ENCODE measurements at regions not wholly inside any gene's neighbourhood (a gene's known extent, or its start where the extent isn't known, plus 50 kb on each side); places are given as distances from the start of the nearest gene placed in this dataset.
"Not testable (repeated sequence)": the region's sequence is repeated elsewhere in the genome, so short reads cannot be mapped to it uniquely, and the experiment has no call there.

DNA sequence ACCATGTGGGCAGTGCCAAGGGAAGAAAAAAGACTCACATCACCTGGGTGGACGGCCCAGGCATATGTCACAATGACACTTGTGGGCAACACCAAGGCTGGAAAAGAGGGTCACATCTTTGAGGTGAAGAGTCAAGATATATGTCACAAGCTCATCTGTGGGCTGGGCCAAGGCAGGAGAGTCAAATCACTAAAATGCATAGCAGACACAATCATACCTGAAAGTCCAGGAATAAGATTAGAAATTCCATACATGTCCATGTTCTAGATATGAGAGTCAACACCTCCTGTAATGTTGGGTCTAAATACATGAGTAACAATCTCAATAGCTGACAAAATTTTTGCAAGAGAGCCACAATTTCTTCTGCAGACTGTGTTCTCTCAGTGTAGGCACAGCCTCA is 145.0 kb downstream of the ZNF675 start:
- ChIA-PET CTCF (no interaction called here), POLR2A (ENCODE audit: unreplicated experiment) (no interaction called here)
- no peak for TF ChIP-seq EZH2phosphoT487 (IDR thresholded peaks at IDR 0.05; ENCODE audit: borderline replicate concordance, low read length)
- no peak for TF ChIP-seq EZH2 (IDR thresholded peaks at IDR 0.05; ENCODE audit: low read length, unreplicated experiment)
- TF ChIP-seq, protein P1, sequence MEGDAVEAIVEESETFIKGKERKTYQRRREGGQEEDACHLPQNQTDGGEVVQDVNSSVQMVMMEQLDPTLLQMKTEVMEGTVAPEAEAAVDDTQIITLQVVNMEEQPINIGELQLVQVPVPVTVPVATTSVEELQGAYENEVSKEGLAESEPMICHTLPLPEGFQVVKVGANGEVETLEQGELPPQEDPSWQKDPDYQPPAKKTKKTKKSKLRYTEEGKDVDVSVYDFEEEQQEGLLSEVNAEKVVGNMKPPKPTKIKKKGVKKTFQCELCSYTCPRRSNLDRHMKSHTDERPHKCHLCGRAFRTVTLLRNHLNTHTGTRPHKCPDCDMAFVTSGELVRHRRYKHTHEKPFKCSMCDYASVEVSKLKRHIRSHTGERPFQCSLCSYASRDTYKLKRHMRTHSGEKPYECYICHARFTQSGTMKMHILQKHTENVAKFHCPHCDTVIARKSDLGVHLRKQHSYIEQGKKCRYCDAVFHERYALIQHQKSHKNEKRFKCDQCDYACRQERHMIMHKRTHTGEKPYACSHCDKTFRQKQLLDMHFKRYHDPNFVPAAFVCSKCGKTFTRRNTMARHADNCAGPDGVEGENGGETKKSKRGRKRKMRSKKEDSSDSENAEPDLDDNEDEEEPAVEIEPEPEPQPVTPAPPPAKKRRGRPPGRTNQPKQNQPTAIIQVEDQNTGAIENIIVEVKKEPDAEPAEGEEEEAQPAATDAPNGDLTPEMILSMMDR (conservative IDR thresholded peaks at IDR 0.05; ENCODE audit: low read depth, low read length): no peak
- Histone ChIP-seq H3K4me3 (ENCODE audit: low read length) (no peak overlapping the region), H3K9me3 (ENCODE audit: low read length) (peaks cover 22% of the 10 kb centered on the region), H3K36me3 (ENCODE audit: low read depth, low read length) (peaks cover 12% of the 10 kb centered on the region; the same call in 1 of the 2 replicates), H3F3A (ENCODE audit: low read length, unreplicated experiment) (no peaks in the 10 kb centered on the region), H3K4me1 (ENCODE audit: insufficient read depth, low read length) (peaks cover 6% of the 10 kb centered on the region), H4K20me1 (ENCODE audit: low read length) (no peaks in the 10 kb centered on the region), H3K9ac (ENCODE audit: low read length) (no peak overlapping the region), H3K9me2 (replicated peaks; ENCODE audit: low read length) (no peaks in the 10 kb centered on the region), H3K79me2 (ENCODE audit: low read length) (no peaks in the 10 kb centered on the region), H3K4me2 (ENCODE audit: low read length) (no peak overlapping the region), H3K27me3 (ENCODE audit: low read length) (no peaks in the 10 kb centered on the region), H3K27ac (ENCODE audit: low read length) (no peak overlapping the region), H2AFZ (ENCODE audit: low read length) (no peak overlapping the region)
- no TSS peak for BruUV-seq (replicated peaks)
- no peak for DNase-seq
- ATAC-seq: no peak
- intact Hi-C loops (cut with micrococcal nuclease): no loop called here

GRCh38 chr19:23540180-23540579 is 144.9 kb upstream of the ZNF91 start:
- not testable (repeated sequence) for DNase-seq; H3K4me1 ChIP-seq (ENCODE audit: insufficient read depth, low read length)

GRCh38 chr19:23539499-23539898 is 144.2 kb upstream of the ZNF91 start:
- H3K9ac ChIP-seq (ENCODE audit: low read length): no peak overlapping the region
- peaks cover 11% of the 10 kb centered on the region for H3K9me3 ChIP-seq (ENCODE audit: low read length)
- TF ChIP-seq, protein P1 (conservative IDR thresholded peaks at IDR 0.05; ENCODE audit: low read depth, low read length): no peak
- TF ChIP-seq EZH2 (IDR thresholded peaks at IDR 0.05; ENCODE audit: low read length, unreplicated experiment): no peak
- no peak for TF ChIP-seq EZH2phosphoT487 (IDR thresholded peaks at IDR 0.05; ENCODE audit: borderline replicate concordance, low read length)
- DNase-seq (no peak), ATAC-seq (no peak)
- no peaks in the 10 kb centered on the region for H3F3A ChIP-seq (ENCODE audit: low read length, unreplicated experiment)
- intact Hi-C loops (cut with micrococcal nuclease): no loop called here
- POLR2A ChIA-PET (ENCODE audit: unreplicated experiment): no interaction called here
- H3K36me3 ChIP-seq (ENCODE audit: low read depth, low read length): peaks cover 5% of the 10 kb centered on the region; the same call in 1 of the 2 replicates
- H3K4me3 ChIP-seq (ENCODE audit: low read length): no peak overlapping the region
- no peaks in the 10 kb centered on the region for H4K20me1 ChIP-seq (ENCODE audit: low read length)
- H3K27ac ChIP-seq (ENCODE audit: low read length): no peak overlapping the region
- CTCF ChIA-PET: no interaction called here
- H3K4me2 ChIP-seq (ENCODE audit: low read length): no peak overlapping the region
- no peak overlapping the region for H2AFZ ChIP-seq (ENCODE audit: low read length)
- no peaks in the 10 kb centered on the region for H3K9me2 ChIP-seq (replicated peaks; ENCODE audit: low read length)
- no peaks in the 10 kb centered on the region for H3K4me1 ChIP-seq (ENCODE audit: insufficient read depth, low read length)
- no peaks in the 10 kb centered on the region for H3K27me3 ChIP-seq (ENCODE audit: low read length)
- no TSS peak for BruUV-seq (replicated peaks)
- no peaks in the 10 kb centered on the region for H3K79me2 ChIP-seq (ENCODE audit: low read length)

More at GRCh38 chr19:23540180-23540579, 144.9 kb upstream of the ZNF91 start:
- POLR2A ChIA-PET (ENCODE audit: unreplicated experiment); BruUV-seq (replicated peaks); H4K20me1 ChIP-seq (ENCODE audit: low read length); H3K79me2 ChIP-seq (ENCODE audit: low read length); H3K9ac ChIP-seq (ENCODE audit: low read length); CTCF ChIA-PET; ATAC-seq; intact Hi-C loops (cut with micrococcal nuclease); H3K27me3 ChIP-seq (ENCODE audit: low read length); H3K4me3 ChIP-seq (ENCODE audit: low read length); H3F3A ChIP-seq (ENCODE audit: low read length, unreplicated experiment); H3K4me2 ChIP-seq (ENCODE audit: low read length); H2AFZ ChIP-seq (ENCODE audit: low read length); H3K9me2 ChIP-seq (replicated peaks; ENCODE audit: low read length); H3K27ac ChIP-seq (ENCODE audit: low read length): not testable (repeated sequence)
- peaks cover 10% of the 10 kb centered on the region; the same call in 1 of the 2 replicates for H3K36me3 ChIP-seq (ENCODE audit: low read depth, low read length)
- H3K9me3 ChIP-seq (ENCODE audit: low read length): peaks cover 18% of the 10 kb centered on the region

GRCh38 chr19:23537136-23537535 is 141.9 kb upstream of the ZNF91 start:
- H3K4me3 ChIP-seq (ENCODE audit: low read length); H3K27ac ChIP-seq (ENCODE audit: low read length); H3K9me3 ChIP-seq (ENCODE audit: low read length); H3K27me3 ChIP-seq (ENCODE audit: low read length); H4K20me1 ChIP-seq (ENCODE audit: low read length); intact Hi-C loops (cut with micrococcal nuclease); H3K4me2 ChIP-seq (ENCODE audit: low read length); ATAC-seq; H3K4me1 ChIP-seq (ENCODE audit: insufficient read depth, low read length); H3K9ac ChIP-seq (ENCODE audit: low read length); H2AFZ ChIP-seq (ENCODE audit: low read length); H3K79me2 ChIP-seq (ENCODE audit: low read length); H3K36me3 ChIP-seq (ENCODE audit: low read depth, low read length); BruUV-seq (replicated peaks); H3K9me2 ChIP-seq (replicated peaks; ENCODE audit: low read length); H3F3A ChIP-seq (ENCODE audit: low read length, unreplicated experiment); CTCF ChIA-PET; POLR2A ChIA-PET (ENCODE audit: unreplicated experiment): not testable (repeated sequence)
- peak; percentile 39 for DNase-seq

DNA sequence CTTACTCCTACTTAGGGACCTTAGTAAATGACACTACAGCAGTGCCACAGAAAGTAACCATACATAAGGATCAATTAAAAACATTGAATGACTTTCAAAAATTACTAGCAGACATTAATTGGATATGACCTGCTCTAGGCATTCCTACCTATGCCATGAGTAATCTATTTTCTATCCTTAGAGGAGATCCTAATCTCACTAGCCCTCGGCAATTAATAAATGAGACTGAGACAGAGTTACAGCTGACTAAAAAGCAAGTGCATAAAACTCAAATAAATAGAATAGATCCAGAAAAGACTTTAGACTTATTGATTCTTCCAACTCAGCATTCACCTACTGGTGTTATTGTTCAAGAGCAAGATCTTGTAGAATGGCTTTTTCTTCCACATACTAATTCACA is 141.1 kb upstream of the ZNF91 start:
- H3K36me3 ChIP-seq (ENCODE audit: low read depth, low read length); POLR2A ChIA-PET (ENCODE audit: unreplicated experiment); H2AFZ ChIP-seq (ENCODE audit: low read length); H3K9ac ChIP-seq (ENCODE audit: low read length); H3K4me3 ChIP-seq (ENCODE audit: low read length); H3K4me2 ChIP-seq (ENCODE audit: low read length); DNase-seq; CTCF ChIA-PET; H3F3A ChIP-seq (ENCODE audit: low read length, unreplicated experiment); intact Hi-C loops (cut with micrococcal nuclease); H4K20me1 ChIP-seq (ENCODE audit: low read length); H3K9me2 ChIP-seq (replicated peaks; ENCODE audit: low read length); H3K79me2 ChIP-seq (ENCODE audit: low read length); H3K9me3 ChIP-seq (ENCODE audit: low read length); H3K27ac ChIP-seq (ENCODE audit: low read length); BruUV-seq (replicated peaks); ATAC-seq; H3K4me1 ChIP-seq (ENCODE audit: insufficient read depth, low read length); H3K27me3 ChIP-seq (ENCODE audit: low read length): not testable (repeated sequence)
